ENCODE measurements at regions not wholly inside any gene's neighbourhood (a gene's known extent, or its start where the extent isn't known, plus 50 kb on each side); places are given as distances from the start of the nearest gene placed in this dataset.

DNA sequence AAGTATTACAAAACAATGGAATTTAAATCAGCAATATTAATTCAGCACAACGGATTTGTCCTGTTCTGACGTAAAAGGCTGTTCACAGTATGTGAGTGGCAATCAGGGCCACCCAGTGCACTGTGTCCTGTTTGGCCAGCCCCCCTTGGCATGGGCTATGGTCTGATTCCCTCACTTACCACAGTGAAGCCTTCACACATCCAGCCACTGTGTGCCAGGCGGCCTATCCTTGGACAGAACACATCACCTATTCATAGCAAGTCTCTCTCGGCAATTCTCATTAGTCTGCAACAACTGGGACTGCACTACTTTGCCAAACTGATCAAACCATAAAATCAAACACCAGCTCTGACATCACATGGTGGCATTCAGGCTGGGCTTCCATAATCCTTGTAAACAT, 221.5 kb upstream of the TSHZ3 start:
- ATAC-seq = no peak
- Histone ChIP-seq H3K4me1 (no peaks in the 10 kb centered on the region), H3K4me3 (no peak overlapping the region), H3K4me2 (no peak overlapping the region), H3K27ac (no peak overlapping the region), H3K9me3 (peaks cover 2% of the 10 kb centered on the region; the same call in 1 of the 3 replicates)
- DNase-seq (ENCODE audit: low read depth in 1 of 2, low spot score in 1 of 2) = no peak
- FAIRE-seq = peak; percentile 51
- ChIA-PET CTCF (interaction anchor here (0.6 kb wide), 1 partner anchor 355 kb away, joined by 3 read pairs; no protein-coding TSS in a partner anchor), POLR2A (no interaction called here)
- TF ChIP-seq, protein P1, sequence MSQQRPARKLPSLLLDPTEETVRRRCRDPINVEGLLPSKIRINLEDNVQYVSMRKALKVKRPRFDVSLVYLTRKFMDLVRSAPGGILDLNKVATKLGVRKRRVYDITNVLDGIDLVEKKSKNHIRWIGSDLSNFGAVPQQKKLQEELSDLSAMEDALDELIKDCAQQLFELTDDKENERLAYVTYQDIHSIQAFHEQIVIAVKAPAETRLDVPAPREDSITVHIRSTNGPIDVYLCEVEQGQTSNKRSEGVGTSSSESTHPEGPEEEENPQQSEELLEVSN (IDR thresholded peaks at IDR 0.05; ENCODE audit: borderline replicate concordance, low read depth) = no peak
- no peak for TF ChIP-seq POLR2AphosphoS2 (conservative IDR thresholded peaks at IDR 0.05; ENCODE audit: low read length)
- no peak for TF ChIP-seq EHMT2 (IDR thresholded peaks at IDR 0.05; ENCODE audit: low read depth)
- 11% methylated on average over 4 of the region's 4 CpGs for WGBS (ENCODE audit: missing lambda C conversion rate)

DNA sequence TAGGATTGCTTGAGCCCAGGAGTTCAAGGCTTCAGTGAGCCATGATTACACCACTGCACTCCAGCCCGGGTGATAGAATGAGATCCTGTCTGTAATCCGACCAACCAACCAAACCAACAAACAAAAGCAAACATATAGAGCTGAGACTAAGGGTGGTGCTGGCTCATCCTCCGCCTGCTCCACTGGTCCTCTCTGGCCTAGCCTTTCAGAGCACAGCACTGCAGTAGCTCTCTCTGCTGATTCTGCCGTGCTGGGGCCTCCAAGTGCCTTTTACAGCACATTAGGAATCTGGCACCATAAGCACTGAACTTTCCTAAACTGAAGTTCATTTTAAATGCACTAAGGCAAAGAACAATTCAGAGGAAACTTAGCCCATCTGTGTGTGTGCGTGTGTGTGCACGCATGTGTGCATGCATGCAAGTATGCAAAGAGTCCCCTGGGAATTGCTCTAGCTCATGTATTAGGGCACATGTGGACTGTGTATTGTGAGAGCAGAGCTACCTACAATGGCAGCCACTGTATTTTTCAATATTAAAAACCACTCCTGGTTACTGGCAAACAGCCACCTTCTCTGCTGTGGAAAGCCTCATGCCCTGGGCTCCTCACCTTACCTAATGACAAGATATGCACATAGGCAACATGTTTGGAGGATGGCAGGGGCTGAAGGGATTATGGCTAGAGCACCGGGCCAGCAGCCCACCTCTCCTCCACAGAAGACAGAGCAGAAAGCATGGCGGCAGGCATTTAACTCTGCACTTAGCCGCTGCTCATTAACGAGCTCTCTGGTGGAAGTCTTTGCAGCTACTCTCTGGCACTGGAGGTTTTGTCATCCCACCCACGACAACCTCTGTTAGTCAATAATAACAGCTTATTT, 223.1 kb upstream of the TSHZ3 start:
- ATAC-seq = no peak
- TF ChIP-seq RAD21 (conservative IDR thresholded peaks at IDR 0.05 in 1 of 2, IDR thresholded peaks at IDR 0.05 in 1 of 2) (no peak), SREBF2 (IDR thresholded peaks at IDR 0.05) (no peak), CHD2 (IDR thresholded peaks at IDR 0.05; ENCODE audit: low read length, partially characterized antibody) (no peak), FOSB (CRISPR knock-in tag; IDR thresholded peaks at IDR 0.05) (no peak), SMC3 (IDR thresholded peaks at IDR 0.05) (no peak), JUNB (IDR thresholded peaks at IDR 0.05) (no peak), HOXB5 (CRISPR knock-in tag; IDR thresholded peaks at IDR 0.05) (no peak), TP53 (CRISPR knock-in tag; IDR thresholded peaks at IDR 0.05) (no peak), NR3C1 (IDR thresholded peaks at IDR 0.05) (no peak), NPAS2 (CRISPR knock-in tag; IDR thresholded peaks at IDR 0.05; ENCODE audit: borderline replicate concordance) (no peak), HOXB13 (CRISPR knock-in tag; IDR thresholded peaks at IDR 0.05; ENCODE audit: low read depth) (no peak), BHLHE40 (IDR thresholded peaks at IDR 0.05; ENCODE audit: low read depth, low read length) (no peak), ATOH8 (CRISPR knock-in tag; IDR thresholded peaks at IDR 0.05; ENCODE audit: low read depth) (no peak), EP300 (IDR thresholded peaks at IDR 0.05) (no peak), ZFP36 (IDR thresholded peaks at IDR 0.05; ENCODE audit: borderline replicate concordance, partially characterized antibody) (no peak)
- TF ChIP-seq, protein P1 (IDR thresholded peaks at IDR 0.05; ENCODE audit: borderline replicate concordance, low read depth) = no peak
- TF ChIP-seq, protein P2, sequence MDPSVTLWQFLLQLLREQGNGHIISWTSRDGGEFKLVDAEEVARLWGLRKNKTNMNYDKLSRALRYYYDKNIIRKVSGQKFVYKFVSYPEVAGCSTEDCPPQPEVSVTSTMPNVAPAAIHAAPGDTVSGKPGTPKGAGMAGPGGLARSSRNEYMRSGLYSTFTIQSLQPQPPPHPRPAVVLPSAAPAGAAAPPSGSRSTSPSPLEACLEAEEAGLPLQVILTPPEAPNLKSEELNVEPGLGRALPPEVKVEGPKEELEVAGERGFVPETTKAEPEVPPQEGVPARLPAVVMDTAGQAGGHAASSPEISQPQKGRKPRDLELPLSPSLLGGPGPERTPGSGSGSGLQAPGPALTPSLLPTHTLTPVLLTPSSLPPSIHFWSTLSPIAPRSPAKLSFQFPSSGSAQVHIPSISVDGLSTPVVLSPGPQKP (IDR thresholded peaks at IDR 0.05; ENCODE audit: low read depth, low read length) = no peak
- TF ChIP-seq, protein P3, sequence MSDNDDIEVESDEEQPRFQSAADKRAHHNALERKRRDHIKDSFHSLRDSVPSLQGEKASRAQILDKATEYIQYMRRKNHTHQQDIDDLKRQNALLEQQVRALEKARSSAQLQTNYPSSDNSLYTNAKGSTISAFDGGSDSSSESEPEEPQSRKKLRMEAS (IDR thresholded peaks at IDR 0.05) = no peak
- Histone ChIP-seq H3K4me1 (no peaks in the 10 kb centered on the region), H3K27ac (no peak overlapping the region), H3K9me3 (peaks cover 2% of the 10 kb centered on the region; the same call in 1 of the 3 replicates), H3K4me2 (no peak overlapping the region), H3K4me3 (no peak overlapping the region)
- no peak for DNase-seq (ENCODE audit: low read depth in 1 of 2, low spot score in 1 of 2)
- FAIRE-seq = no peak
- CTCF ChIA-PET = interaction anchor here (1.3 to 1.4 kb wide), 2 partner anchors 10 to 20 kb away, joined by 3 read pairs; no protein-coding TSS in a partner anchor
- 36% methylated on average over 11 of the region's 11 CpGs for WGBS (ENCODE audit: missing lambda C conversion rate)
- POLR2A ChIA-PET = no interaction called here

Data from A549 (cell line).